Cardiac muscle cell (in vitro differentiated cells and primary cell): ENCODE measurements at regions not wholly inside any gene's neighbourhood (a gene's known extent, or its start where the extent isn't known, plus 50 kb on each side); places are given as distances from the start of the nearest gene placed in this dataset.
A peak's percentile ranks its signal among the peaks of the same experiment; 100 is the strongest.

Experiments
- DNase-seq, 2 donors: peaks; one replicate each; pipeline versions ENCODE4 v3.0.0 to v3.0.0-alpha.2; 2010 to 2017; ENCODE audit warnings: low read depth in 1 of 2, low spot score in 1 of 2
- H3K27ac ChIP-seq: fragments of 200-600 bp; sonication (generic); 2 replicates; pipeline ENCODE4 v1.5.1; 2016
- H3K27me3 ChIP-seq: fragments of 200-600 bp; sonication (generic); 2 replicates; pipeline ENCODE4 v1.6.0; 2016; ENCODE audit warnings: control low read depth
- H3K36me3 ChIP-seq: fragments of 200-600 bp; sonication (generic); 2 replicates; pipeline ENCODE4 v1.5.1; 2016; ENCODE audit warnings: control low read depth
- H3K4me1 ChIP-seq: fragments of 200-600 bp; sonication (generic); 2 replicates; pipeline ENCODE4 v1.8.1; 2017; ENCODE audit warnings: low read depth, mild to moderate bottlenecking, mixed run types
- H3K4me3 ChIP-seq: fragments of 200-600 bp; sonication (generic); 2 replicates; pipeline ENCODE4 v1.5.1; 2016; ENCODE audit warnings: mild to moderate bottlenecking
- H3K9me3 ChIP-seq: fragments of 200-600 bp; sonication (generic); 2 replicates; pipeline ENCODE4 v1.5.1; 2017; ENCODE audit warnings: low read depth, mild to moderate bottlenecking, control low read depth
- CTCF ChIP-seq: IDR thresholded peaks from 2 replicates; pipeline ENCODE4 v1.5.1; 2012; ENCODE audit warnings: low read depth, mild to moderate bottlenecking, low read length

- Histone ChIP-seq H3K9me3 (no peaks in the 10 kb centered on the region), H3K4me1 (peaks cover 9% of the 10 kb centered on the region), H3K27ac (no peak overlapping the region), H3K36me3 (no peaks in the 10 kb centered on the region), H3K4me3 (no peak overlapping the region), H3K27me3 (no peaks in the 10 kb centered on the region)
- no peak for DNase-seq
- TF ChIP-seq CTCF: no peak
These were observed 184.7 kb upstream of the S100G start for GRCh38 chrX:16465081-16465876.

- H3K27ac ChIP-seq: no peak overlapping the region
- DNase-seq: no peak
- TF ChIP-seq CTCF: no peak
These were observed 183.1 kb upstream of the S100G start for GRCh38 chrX:16466640-16467432.

GRCh38 chrX:16469870-16470269, 180.1 kb upstream of the S100G start:
- peaks cover 11% of the 10 kb centered on the region for H3K4me1 ChIP-seq
- no peaks in the 10 kb centered on the region for H3K27me3 ChIP-seq
- no peak overlapping the region for H3K27ac ChIP-seq
- H3K4me3 ChIP-seq: no peak overlapping the region
- TF ChIP-seq CTCF: peak; percentile 7
- DNase-seq: no peak
- H3K9me3 ChIP-seq: no peaks in the 10 kb centered on the region
- no peaks in the 10 kb centered on the region for H3K36me3 ChIP-seq

More at GRCh38 chrX:16466640-16467432, 183.1 kb upstream of the S100G start:
- Histone ChIP-seq H3K4me1 (peaks cover 11% of the 10 kb centered on the region), H3K36me3 (no peaks in the 10 kb centered on the region), H3K27me3 (no peaks in the 10 kb centered on the region), H3K9me3 (no peaks in the 10 kb centered on the region), H3K4me3 (no peak overlapping the region)

GRCh38 chrX:16472345-16472744, 177.6 kb upstream of the S100G start:
- Histone ChIP-seq H3K27ac (no peak overlapping the region), H3K4me1 (peaks cover 3% of the 10 kb centered on the region), H3K4me3 (no peak overlapping the region), H3K27me3 (no peaks in the 10 kb centered on the region), H3K36me3 (no peaks in the 10 kb centered on the region), H3K9me3 (no peaks in the 10 kb centered on the region)
- no peak for TF ChIP-seq CTCF
- DNase-seq: no peak

- no peak for DNase-seq
- Histone ChIP-seq H3K36me3 (no peaks in the 10 kb centered on the region), H3K27me3 (no peaks in the 10 kb centered on the region), H3K4me3 (no peak overlapping the region), H3K9me3 (no peaks in the 10 kb centered on the region), H3K27ac (no peak overlapping the region), H3K4me1 (peaks cover 3% of the 10 kb centered on the region)
- no peak for TF ChIP-seq CTCF
These were observed 175.4 kb upstream of the S100G start for GRCh38 chrX:16474511-16474910.
